ENCODE measurements at regions not wholly inside any gene's neighbourhood (a gene's known extent, or its start where the extent isn't known, plus 50 kb on each side); places are given as distances from the start of the nearest gene placed in this dataset.

DNA sequence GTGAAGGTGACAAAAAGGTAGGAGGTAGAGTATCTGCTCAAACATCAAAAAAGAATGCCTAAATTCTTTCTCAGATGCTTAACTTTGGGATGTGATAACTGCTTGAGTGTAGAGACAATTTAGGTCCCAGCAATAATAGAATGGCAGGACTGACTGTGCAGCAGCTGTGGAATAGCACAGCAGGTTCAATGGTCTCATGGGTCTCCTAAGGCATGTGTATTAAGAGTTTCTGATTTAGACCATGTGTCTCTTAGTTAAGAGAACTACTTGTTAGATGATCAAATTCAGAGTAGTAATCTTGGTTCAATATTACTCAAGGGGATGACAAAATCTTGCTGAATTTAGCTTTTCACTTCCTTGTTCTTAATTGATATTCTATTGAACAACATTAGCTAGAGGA lies 72.0 kb downstream of the ALX1 start:
- ATAC-seq = no peak
- intact Hi-C loops (cut with micrococcal nuclease) = no loop called here
- no peak for DNase-seq

DNA sequence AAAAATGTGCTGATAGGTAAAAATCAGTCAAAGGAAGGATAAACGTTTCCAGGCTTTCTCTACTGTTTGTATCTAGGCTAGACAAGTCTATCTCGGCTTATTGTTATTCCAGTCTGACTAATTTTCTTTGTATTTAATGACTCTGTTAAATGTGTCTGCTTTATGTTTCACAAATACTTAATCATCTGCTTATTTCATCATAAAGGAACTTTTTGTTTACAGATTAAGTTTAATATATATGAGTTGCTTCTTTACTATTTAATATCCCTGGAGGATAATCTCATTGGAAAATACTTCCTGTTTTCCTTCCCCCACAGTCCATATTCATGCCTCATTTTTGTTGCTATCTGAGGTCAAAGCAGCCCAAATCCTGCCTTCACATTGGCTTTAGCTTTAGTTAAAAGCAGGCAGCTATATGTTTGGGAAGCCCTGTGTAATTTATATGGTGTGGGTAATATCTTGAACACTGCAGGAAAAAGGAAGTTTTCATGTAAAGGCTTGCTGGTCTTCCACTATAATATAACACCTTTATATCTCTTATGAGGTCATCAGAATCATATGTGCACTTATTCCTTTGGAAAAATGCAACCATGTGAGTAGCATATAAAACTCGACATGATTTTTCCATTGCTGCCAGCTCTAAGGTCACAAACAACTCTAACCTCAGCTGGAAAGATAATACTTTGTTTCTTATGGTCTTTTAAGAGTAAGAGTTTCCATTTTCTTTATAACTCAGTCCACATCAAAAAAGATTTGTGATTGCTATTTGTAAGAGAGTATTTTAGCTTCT lies 76.8 kb downstream of the ALX1 start:
- no peak for ATAC-seq
- intact Hi-C loops (cut with micrococcal nuclease) = no loop called here
- no peak for DNase-seq

DNA sequence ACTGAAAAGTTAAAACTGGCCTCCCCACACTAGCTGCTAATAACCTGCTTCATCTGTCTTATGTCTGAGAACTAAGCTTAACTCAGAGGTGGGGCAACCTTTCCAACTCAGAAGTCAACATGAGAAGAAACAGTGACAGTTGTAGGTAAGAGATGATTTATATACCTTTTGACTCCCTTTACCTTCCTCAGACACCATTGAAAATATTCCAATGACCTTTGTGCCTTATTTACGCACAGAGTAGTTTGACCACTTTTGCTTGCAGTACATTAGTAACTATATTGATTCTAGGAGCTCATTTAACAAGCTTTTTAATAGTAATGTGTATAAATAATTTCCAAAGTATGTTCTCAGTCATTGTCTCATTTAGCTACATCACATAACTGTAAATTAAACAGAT lies 77.6 kb downstream of the ALX1 start:
- ATAC-seq (no peak), DNase-seq (no peak)
- intact Hi-C loops (cut with micrococcal nuclease) = no loop called here

DNA sequence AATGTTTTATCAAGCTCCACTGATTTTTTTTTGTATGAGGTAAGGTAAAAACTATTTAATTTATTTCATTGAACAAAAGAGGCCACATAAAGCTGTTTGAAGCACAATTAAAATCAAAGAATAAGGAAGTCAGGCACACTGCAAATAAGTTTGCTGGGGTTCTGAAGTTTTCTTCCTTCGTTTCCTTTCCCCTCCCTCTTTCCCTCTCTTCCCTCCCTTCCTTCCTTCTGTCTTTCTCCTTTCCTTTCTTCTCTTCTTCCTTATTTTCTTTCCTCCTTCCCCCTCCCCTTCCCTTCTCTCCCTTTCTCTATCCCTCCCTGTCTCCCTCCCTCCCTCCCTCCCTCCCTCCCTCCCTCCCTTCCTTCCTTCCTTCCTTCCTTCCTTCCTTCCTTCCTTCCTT lies 78.7 kb downstream of the ALX1 start:
- ATAC-seq (no peak), DNase-seq (no peak)
- intact Hi-C loops (cut with micrococcal nuclease) = no loop called here

DNA sequence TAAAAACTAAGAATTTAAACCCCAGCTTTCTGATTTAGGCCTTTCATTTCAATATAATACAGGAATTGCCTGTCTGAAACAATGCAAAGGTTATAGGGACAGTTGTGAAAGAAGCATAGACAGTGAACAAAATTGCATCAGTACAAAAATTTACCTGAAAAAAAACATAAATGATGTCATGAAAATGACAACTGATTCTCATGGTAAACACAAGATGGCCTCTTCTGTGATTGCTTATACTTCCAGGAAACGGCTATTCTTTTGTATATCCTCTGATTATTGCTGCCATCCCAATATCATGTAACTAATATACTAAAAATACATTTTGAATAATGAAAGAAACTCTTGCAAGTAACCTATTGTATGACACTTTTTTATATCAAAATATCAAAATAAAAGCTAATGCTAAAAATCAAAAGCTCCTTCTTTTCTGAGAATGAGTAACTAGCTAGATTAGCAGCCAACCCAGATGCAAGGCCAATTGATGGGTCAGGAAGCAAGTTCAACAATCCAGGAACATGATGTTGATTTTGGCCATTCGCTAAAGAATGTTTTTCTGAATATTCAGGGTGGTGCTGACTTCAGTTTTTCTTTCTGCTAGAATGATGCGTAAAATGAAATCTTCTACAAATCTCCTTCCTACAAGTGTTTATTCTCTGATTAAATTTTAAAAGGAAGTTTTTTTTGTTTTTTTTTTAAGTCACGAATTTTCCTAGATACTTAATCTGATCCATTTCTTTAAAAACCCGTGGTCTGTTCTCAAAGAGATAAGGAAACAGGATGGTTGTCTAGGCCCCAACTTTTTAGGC lies 83.6 kb downstream of the ALX1 start:
- intact Hi-C loops (cut with micrococcal nuclease) = no loop called here
- no peak for ATAC-seq
- no peak for DNase-seq

DNA sequence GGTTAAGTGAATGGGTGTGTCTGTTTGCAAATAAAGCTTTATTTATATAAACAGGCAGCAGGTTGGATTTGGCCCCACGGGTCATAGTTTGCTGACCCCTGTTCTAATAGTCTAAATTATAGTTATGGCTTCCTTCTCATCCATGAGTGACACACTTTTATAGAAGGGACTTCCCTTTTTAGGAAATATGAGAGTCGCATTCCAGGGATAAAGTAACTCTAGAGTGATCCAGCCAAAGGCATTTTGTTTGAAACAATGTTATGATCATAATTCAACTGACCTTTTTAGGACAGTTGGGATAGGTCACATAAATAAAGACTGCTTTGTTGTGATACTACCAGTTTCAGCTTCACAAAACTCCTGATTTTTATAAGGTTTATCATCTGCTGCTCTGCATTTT lies 87.9 kb downstream of the ALX1 start:
- DNase-seq (no peak), ATAC-seq (no peak)
- intact Hi-C loops (cut with micrococcal nuclease) = no loop called here

DNA sequence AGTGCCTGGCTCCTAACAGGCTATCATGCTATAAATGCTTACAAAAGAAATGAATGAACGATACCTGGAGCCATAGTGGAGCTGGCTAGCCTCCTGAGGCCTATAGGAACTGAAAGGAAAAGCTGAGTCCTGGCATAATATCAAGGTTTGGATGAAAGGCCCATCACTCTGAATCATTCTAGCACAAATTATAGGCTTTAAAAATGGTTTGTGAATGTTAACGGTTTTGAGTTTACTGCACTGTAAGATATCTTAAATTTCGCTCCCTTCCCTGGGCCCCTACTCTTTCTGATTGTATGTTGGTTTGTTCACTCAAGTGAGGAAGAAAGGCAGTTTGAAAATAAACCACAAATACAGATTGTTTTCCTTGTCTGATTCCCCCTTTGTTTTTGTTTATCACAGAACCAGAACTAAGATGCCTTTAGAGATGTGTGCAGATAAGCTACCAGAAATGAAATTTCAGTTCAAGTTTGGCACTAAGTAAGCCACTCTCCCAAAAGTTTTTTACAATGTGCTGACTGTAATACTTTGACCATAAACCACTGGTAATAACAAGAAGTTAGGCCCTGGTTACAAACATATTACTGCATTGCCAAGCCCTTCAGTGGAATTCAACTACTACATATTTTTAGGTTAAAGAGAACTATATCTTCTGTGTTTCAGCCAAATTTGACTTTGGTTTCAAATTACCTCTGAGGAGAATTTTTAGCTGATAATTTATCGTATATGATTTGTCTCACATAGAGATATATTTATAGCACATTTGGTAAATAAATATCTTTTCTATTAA lies 89.5 kb downstream of the ALX1 start:
- ATAC-seq = no peak
- intact Hi-C loops (cut with micrococcal nuclease) = no loop called here
- no peak for DNase-seq

DNA sequence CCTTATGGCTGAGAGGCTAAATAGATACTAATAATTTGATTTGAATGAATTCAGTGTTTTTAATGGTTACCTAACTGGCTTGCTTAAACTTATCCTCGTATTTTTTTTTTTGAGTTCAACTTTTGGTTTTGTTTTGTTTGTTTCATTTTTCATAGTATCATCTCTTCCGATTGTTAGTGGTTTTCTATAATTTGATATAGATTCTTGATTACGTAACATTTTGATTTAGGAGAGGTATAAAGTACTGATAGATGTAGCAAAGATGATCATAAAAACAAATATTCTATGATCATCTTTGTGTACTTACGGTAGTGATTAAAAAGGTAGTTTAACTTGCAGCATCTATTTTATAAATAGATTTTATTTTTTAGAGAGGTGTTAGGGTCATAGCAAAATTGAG lies 93.0 kb downstream of the ALX1 start:
- DNase-seq = no peak

DNA sequence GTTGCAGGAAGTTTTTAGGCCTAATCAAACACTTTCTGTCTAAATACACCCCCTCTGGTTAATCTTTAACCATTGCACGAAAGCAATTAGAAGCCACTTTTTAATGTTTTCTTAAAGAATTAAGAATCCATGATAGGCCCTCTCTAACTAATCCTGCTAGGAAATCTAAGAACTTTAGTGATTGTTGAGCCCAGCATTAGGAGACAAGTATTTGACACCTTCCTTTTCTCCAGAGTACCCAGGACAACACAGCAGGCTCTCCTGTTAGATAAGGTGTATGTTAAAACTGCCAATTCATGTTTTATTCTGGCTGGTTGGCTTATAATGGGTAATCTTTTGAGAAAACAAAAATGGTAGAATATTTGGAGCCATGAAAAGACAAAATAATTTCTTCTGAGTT lies 95.0 kb downstream of the ALX1 start:
- no peak for ATAC-seq

More for the DNA sequence above, 93.0 kb downstream of the ALX1 start:
- intact Hi-C loops (cut with micrococcal nuclease) = no loop called here
- ATAC-seq = no peak

DNA sequence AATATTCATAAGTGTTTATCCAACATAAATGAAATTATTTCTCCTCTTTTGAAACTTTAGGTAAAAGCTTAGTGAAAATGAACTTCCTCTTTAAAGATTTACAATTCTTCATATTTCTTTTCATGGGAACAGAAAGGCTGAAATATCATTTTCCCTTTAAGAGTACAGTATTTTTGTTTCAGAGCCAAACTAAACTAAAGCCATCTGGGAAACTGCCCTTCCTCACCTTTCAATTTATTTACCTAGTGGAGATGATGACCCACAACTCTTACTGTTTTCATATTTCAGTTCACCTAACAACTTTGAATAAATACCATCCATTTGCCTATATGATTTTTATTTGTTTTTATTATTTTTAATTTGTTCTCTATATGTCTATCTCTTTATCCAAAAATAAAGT lies 105.4 kb downstream of the ALX1 start:
- intact Hi-C loops (cut with micrococcal nuclease) = no loop called here
- ATAC-seq (no peak), DNase-seq (no peak)

More for the DNA sequence above, 95.0 kb downstream of the ALX1 start:
- no peak for DNase-seq
- intact Hi-C loops (cut with micrococcal nuclease) = no loop called here

DNA sequence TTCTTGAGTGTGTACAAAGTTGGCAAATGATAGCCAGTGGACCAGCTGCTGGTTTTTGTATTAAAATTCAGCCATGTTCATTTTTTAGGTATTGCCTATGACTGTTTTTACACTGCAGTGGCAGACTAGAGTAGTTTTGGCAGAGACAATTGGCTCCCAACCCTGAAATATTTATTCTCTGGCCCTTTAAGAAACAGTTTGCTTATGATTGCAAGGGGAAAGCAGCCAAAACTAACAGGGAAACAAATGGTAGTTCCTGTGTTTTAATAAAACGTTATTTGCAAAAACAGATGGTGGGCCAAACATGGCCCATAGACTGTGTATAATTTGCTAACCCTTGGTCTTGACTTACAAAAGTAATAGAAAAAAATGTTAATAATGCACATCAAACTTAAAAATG lies 110.2 kb downstream of the ALX1 start:
- intact Hi-C loops (cut with micrococcal nuclease) = no loop called here
- ATAC-seq = no peak
- DNase-seq = no peak

DNA sequence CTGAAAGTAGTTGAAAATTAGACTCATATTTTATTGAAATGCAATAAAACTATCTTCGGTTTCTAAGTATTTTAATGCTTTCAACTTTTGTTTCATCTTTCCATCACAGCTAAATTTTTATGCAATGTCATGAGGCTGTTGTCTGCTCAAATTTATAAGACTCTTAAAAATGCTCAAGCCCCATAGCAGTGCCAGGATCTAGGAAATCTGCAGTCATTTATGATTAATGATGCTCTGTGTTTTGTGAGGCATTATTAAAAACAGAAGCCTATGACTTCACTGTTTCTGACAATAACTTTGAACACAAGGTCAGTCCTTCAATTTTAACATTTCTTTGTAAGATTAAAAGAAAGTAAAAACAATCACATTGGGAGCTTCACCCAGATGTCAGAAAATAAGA lies 112.5 kb downstream of the ALX1 start:
- no peak for DNase-seq

DNA sequence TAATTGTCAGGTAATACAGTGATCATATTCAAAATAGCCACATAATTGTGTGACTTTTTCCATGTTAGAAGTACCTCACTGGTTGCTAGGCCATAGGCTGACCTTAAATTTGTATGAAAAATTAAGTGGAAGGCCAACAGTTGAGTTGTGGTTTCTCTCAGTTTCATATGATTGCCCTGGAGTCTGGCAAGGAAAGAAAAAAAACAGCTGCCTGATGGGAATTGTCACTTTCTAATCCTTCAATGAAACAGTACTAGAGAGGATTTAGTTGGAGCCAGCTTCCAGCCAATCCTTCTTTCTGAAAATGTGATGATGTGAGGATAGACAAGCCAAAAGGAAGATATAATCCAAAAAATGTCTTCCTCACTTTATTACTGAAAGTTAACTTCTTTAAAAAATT lies 113.6 kb downstream of the ALX1 start:
- intact Hi-C loops (cut with micrococcal nuclease) = no loop called here
- ATAC-seq = no peak
- DNase-seq = no peak

More for the DNA sequence above, 112.5 kb downstream of the ALX1 start:
- intact Hi-C loops (cut with micrococcal nuclease) = no loop called here
- ATAC-seq = no peak

DNA sequence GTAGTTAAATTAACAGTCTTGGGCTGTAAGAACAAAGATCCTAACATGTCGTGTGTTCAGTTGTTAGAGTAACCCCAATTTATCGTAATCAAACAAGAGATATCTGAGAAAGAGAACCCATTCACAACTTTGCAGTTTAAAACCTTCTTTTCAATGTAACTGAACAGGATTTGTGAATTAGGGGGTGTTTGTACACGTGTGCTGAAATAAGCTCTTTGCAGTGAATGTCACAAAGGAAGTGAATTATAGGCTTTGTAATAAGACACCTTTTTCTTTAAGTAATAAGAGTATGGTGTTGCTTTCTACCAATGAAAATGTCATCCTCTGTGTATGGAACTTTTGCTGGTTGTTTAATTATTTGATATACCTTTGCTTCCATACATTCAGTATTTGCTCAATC lies 114.0 kb downstream of the ALX1 start:
- ATAC-seq (no peak), DNase-seq (no peak)
- intact Hi-C loops (cut with micrococcal nuclease) = no loop called here

DNA sequence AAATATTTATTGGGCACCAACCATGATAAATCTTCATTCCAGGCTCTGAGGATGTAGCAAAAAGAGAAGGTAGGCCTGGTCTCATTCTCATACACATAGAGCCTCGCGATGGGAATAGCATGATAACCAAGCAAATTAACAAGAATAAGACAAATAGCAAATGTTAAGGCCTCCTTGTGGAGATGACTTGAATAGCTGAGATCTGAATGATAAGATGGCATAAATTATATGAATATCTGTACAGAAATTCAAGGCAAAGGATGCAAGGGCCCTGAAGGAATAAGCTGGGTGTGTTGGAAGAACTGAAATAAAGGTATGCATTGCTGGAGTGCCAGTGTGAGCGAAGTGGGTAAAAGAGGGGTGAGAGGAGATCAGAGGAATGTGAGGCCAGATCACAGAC lies 114.8 kb downstream of the ALX1 start:
- intact Hi-C loops (cut with micrococcal nuclease) = no loop called here
- DNase-seq (no peak), ATAC-seq (no peak)

DNA sequence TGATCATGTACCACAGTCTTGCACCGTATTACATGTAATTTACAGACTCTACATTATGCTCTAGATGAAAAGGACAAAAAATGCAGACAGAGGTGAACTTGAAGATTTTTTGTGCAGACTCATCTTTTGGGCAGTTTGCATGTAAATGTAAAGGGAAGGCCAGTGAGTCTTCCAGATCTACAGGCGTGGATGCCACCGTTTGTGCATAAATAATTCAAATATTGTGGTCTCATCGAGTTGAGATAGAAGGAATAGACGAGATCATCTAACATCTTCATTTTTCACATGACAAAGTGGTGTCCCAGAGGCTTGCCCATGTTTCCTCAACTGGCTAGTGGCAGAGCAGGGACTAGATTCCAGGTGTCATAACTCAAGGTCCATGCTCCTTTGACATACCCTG lies 125.2 kb downstream of the ALX1 start:
- DNase-seq (no peak), ATAC-seq (no peak)
- intact Hi-C loops (cut with micrococcal nuclease) = no loop called here

DNA sequence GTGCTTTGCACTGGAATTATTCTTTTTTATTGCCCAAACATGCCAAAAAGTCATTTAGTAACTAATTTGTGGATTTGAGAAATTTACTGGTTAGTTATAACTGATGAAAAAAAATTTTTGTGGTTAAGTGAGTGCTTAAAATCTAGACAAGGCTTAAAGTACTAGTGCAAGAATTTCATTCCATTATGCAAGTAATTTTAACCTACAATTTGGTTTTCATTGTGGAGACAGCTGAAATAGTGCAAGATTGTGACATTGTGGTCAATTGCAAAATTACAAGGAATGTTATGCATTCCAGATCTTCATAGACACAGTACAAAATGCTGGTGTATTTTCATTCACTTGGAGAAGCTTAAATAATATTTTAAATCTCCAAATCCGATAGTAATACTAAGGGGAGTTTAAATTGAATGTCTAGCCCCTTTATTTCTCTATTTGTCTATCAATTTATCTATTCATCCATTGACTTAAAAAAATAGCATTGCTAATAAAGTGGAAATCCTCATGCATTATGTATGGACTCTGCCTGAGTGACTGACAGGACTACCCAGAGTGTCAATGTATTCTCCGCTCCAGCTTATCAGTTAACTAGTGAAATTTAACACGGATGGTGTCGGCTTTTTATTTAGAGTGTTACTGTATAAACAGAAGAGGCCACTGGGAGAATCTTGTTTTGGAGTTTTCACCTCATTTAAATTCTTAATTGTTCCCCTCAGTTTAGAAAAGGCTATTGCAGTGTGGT lies 125.9 kb downstream of the ALX1 start:
- intact Hi-C loops (cut with micrococcal nuclease) = no loop called here
- ATAC-seq (no peak), DNase-seq (no peak)

DNA sequence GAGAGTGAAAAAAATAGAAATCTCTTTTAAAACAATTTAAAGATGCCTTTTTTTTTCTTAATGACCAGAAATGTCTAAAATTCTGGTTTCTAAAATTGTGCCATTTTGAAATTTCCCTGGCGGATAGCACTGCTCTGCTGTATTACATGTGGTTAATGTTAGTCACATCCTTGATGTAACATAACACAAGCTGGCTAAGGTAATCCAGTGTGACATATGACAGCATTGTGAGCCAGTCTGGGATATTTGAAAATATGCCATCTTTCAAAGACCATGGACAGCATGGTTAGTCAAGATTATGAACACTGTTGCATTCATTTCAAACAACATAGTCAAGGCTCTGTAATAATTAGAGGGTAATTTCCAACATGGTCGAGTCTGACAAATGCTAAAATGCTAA lies 133.2 kb downstream of the ALX1 start:
- ATAC-seq (no peak), DNase-seq (no peak)
- intact Hi-C loops (cut with micrococcal nuclease) = no loop called here

DNA sequence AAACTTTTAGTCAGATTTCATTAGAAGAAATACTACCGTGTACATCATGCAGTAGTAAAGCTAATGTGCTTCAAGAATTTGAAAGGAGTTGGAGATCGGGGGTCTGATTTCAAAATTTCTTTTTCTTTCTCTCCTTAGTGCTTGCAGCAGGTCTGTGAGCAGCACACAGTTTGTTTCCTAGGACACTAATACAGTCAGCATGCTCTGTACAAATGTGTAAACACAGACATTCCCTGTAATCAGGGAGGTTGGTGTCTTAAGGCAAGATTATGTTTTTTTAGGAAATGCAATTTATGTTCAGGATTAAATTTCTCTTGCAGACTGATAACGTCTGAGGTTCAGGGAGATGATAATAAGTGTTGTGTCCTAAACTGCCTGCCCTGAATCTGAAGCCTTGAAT lies 142.7 kb downstream of the ALX1 start:
- intact Hi-C loops (cut with micrococcal nuclease) = no loop called here
- DNase-seq (no peak), ATAC-seq (no peak)
